ENCODE measurements at regions not wholly inside any gene's neighbourhood (a gene's known extent, or its start where the extent isn't known, plus 50 kb on each side); places are given as distances from the start of the nearest gene placed in this dataset.

DNA sequence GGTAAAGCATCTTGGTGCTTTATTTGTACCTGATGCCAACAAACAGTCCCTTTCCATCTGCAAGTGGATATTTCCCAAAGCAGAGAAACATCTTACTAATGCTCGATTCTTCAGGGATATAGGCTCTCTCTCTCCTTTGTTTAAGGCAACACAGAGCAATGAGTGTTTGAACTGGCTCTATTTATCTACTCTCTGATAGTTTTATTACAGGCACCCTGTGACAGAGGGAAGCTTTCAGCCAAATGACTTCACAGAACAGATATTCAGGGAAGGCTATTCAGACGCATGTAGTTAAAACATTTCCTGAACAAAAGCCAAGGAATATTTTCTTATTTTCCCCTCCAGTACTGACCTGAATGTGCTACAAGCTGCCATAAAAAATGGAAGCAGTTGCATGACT lies 141.8 kb downstream of the YIPF5 start:
- no peak for TF ChIP-seq CTCF (IDR thresholded peaks at IDR 0.05)
- TF ChIP-seq EP300 (IDR thresholded peaks at IDR 0.05) = no peak

Data from suprapubic skin (tissue), 3 donors.